ENCODE measurements at regions not wholly inside any gene's neighbourhood (a gene's known extent, or its start where the extent isn't known, plus 50 kb on each side); places are given as distances from the start of the nearest gene placed in this dataset.

- Histone ChIP-seq H2AFZ (ENCODE audit: low read depth, low read length) (no peak overlapping the region), H3F3A (ENCODE audit: insufficient read depth, low read length, poor library complexity, severe bottlenecking) (no peaks in the 10 kb centered on the region), H3K27me3 (ENCODE audit: insufficient read depth, low read depth, low read length) (peaks cover 2% of the 10 kb centered on the region), H3K4me3 (ENCODE audit: low read length) (no peak overlapping the region), H3K27ac (ENCODE audit: low read length) (no peak overlapping the region), H3K4me2 (ENCODE audit: low read length) (no peak overlapping the region), H4K20me1 (ENCODE audit: insufficient read depth) (no peaks in the 10 kb centered on the region), H3K36me3 (ENCODE audit: insufficient read depth, low read length) (no peaks in the 10 kb centered on the region), H3K79me2 (replicated peaks; ENCODE audit: insufficient read depth, low read length) (no peaks in the 10 kb centered on the region), H3K9me2 (ENCODE audit: insufficient read depth, low read length) (no peaks in the 10 kb centered on the region), H3K9ac (ENCODE audit: low read length) (no peak overlapping the region), H3K9me3 (ENCODE audit: low read length) (no peaks in the 10 kb centered on the region)
- TF ChIP-seq TAF1 (IDR thresholded peaks at IDR 0.05; ENCODE audit: low read depth), result no peak
- no peak for TF ChIP-seq EP300 (conservative IDR thresholded peaks at IDR 0.05; ENCODE audit: poor library complexity, severe bottlenecking)
- TF ChIP-seq CTCF (IDR thresholded peaks at IDR 0.05; ENCODE audit: poor library complexity, severe bottlenecking), result no peak
- TF ChIP-seq MXI1 (conservative IDR thresholded peaks at IDR 0.05; ENCODE audit: poor library complexity, severe bottlenecking), result no peak
- no peak for TF ChIP-seq EZH2 (IDR thresholded peaks at IDR 0.05; ENCODE audit: borderline replicate concordance, insufficient read depth, low read length, poor library complexity, severe bottlenecking)
- TF ChIP-seq REST (IDR thresholded peaks at IDR 0.05; ENCODE audit: borderline replicate concordance), result no peak
- TF ChIP-seq POLR2AphosphoS5 (IDR thresholded peaks at IDR 0.05), result no peak
- TF ChIP-seq RAD21 (conservative IDR thresholded peaks at IDR 0.05), result no peak
- no peak for TF ChIP-seq SMC3 (conservative IDR thresholded peaks at IDR 0.05; ENCODE audit: poor library complexity)
Measured at GRCh38 chr2:134097740-134098139, 156.1 kb upstream of the MGAT5 start.

GRCh38 chr2:134098321-134098720, 155.6 kb upstream of the MGAT5 start:
- peaks cover 2% of the 10 kb centered on the region for H3K27me3 ChIP-seq (ENCODE audit: insufficient read depth, low read depth, low read length)
- H3K9me3 ChIP-seq (ENCODE audit: low read length), result no peaks in the 10 kb centered on the region
- no peak overlapping the region for H3K4me3 ChIP-seq (ENCODE audit: low read length)
- H3K79me2 ChIP-seq (replicated peaks; ENCODE audit: insufficient read depth, low read length), result no peaks in the 10 kb centered on the region
- H4K20me1 ChIP-seq (ENCODE audit: insufficient read depth), result no peaks in the 10 kb centered on the region
- TF ChIP-seq MXI1 (conservative IDR thresholded peaks at IDR 0.05; ENCODE audit: poor library complexity, severe bottlenecking) (no peak), CTCF (IDR thresholded peaks at IDR 0.05; ENCODE audit: poor library complexity, severe bottlenecking) (no peak)
- H3K9ac ChIP-seq (ENCODE audit: low read length), result no peak overlapping the region
- H3K9me2 ChIP-seq (ENCODE audit: insufficient read depth, low read length), result no peaks in the 10 kb centered on the region
- H3K27ac ChIP-seq (ENCODE audit: low read length), result no peak overlapping the region
- H2AFZ ChIP-seq (ENCODE audit: low read depth, low read length), result no peak overlapping the region
- H3K4me2 ChIP-seq (ENCODE audit: low read length), result no peak overlapping the region
- no peaks in the 10 kb centered on the region for H3F3A ChIP-seq (ENCODE audit: insufficient read depth, low read length, poor library complexity, severe bottlenecking)
- no peaks in the 10 kb centered on the region for H3K36me3 ChIP-seq (ENCODE audit: insufficient read depth, low read length)
